A673 (cell line): ENCODE measurements at regions not wholly inside any gene's neighbourhood (a gene's known extent, or its start where the extent isn't known, plus 50 kb on each side); places are given as distances from the start of the nearest gene placed in this dataset.

Experiments
- BruUV-seq: library from RNA; stranded (reverse); fragments of 400-500 nt; replicated peaks from 2 replicates; lab custom pipeline; 2021; lab: Mats Ljungman, UMichigan
- CTCF ChIA-PET: fragments of 300-600 bp; sonication (Branson Sonifier 250); formaldehyde crosslinking; loops from one replicate; lab custom pipeline; 2022; ENCODE audit warnings: antibody characterized with exemption; lab: Charles Lee
- POLR2A ChIA-PET: fragments of 300-600 bp; sonication (Branson Sonifier 250); formaldehyde crosslinking; loops from one replicate; lab custom pipeline; 2022; ENCODE audit warnings: antibody characterized with exemption; ENCODE audit not compliant: low non-redundant PET; lab: Charles Lee
- DNase-seq: peaks from one replicate; pipeline ENCODE4 v3.0.0-alpha.2; 2015; ENCODE audit warnings: low spot score
- H3K27ac ChIP-seq: fragments of 200-600 bp; sonication (generic); 2 replicates; pipeline ENCODE4 v1.5.1; 2016; ENCODE audit warnings: mixed run types, low read depth, mild to moderate bottlenecking, mixed read lengths, antibody characterized with exemption, low read length; ENCODE audit not compliant: poor library complexity, severe bottlenecking
- H3K27me3 ChIP-seq: fragments of 200-600 bp; sonication (generic); replicated peaks from 2 replicates; pipeline ENCODE4 v1.6.1; 2017; ENCODE audit warnings: mixed run types, low read depth, mild to moderate bottlenecking, mixed read lengths, antibody characterized with exemption, low read length; ENCODE audit not compliant: insufficient read depth, poor library complexity
- H3K36me3 ChIP-seq: fragments of 200-600 bp; sonication (generic); 2 replicates; pipeline ENCODE4 v1.6.1; 2016; ENCODE audit warnings: mixed run types, mild to moderate bottlenecking, mixed read lengths, antibody characterized with exemption, low read length; ENCODE audit not compliant: insufficient read depth, poor library complexity, severe bottlenecking
- H3K4me1 ChIP-seq: fragments of 200-600 bp; sonication (generic); 2 replicates; pipeline ENCODE4 v1.6.1; 2017; ENCODE audit warnings: mixed run types, mild to moderate bottlenecking, mixed read lengths, antibody characterized with exemption, low read length; ENCODE audit not compliant: insufficient read depth, poor library complexity, severe bottlenecking
- H3K4me3 ChIP-seq: fragments of 200-600 bp; sonication (generic); 2 replicates; pipeline ENCODE4 v1.5.1; 2016; ENCODE audit warnings: low read depth, mixed run types, mild to moderate bottlenecking, mixed read lengths, low read length; ENCODE audit not compliant: poor library complexity, severe bottlenecking
- H3K9me3 ChIP-seq: fragments of 200-600 bp; sonication (generic); 2 replicates; pipeline ENCODE4 v1.6.1; 2016; ENCODE audit warnings: mixed run types, low read depth, mild to moderate bottlenecking, mixed read lengths, antibody characterized with exemption, low read length; ENCODE audit not compliant: poor library complexity, severe bottlenecking
- CTCF ChIP-seq: fragments of 300-800, 200-600 bp; sonication (generic); conservative IDR thresholded peaks from 2 replicates; pipeline ENCODE4 v1.5.1; 2017; ENCODE audit warnings: low read depth, mild to moderate bottlenecking, antibody characterized with exemption, low read length, moderate library complexity, mixed read lengths
- EZH2 ChIP-seq: fragments of 200-600 bp; sonication (generic); IDR thresholded peaks from 2 replicates; pipeline ENCODE4 v1.6.1; 2017; ENCODE audit warnings: borderline replicate concordance, low read depth, mild to moderate bottlenecking, mixed read lengths, antibody characterized with exemption, low read length; ENCODE audit not compliant: poor library complexity, severe bottlenecking
- intact Hi-C: fragments of 100-400 bp; cut with micrococcal nuclease; formaldehyde crosslinking; loops from one replicate; pipeline ENCODE4 v1.10.0; 2022; ENCODE audit not compliant: unreplicated experiment

DNA sequence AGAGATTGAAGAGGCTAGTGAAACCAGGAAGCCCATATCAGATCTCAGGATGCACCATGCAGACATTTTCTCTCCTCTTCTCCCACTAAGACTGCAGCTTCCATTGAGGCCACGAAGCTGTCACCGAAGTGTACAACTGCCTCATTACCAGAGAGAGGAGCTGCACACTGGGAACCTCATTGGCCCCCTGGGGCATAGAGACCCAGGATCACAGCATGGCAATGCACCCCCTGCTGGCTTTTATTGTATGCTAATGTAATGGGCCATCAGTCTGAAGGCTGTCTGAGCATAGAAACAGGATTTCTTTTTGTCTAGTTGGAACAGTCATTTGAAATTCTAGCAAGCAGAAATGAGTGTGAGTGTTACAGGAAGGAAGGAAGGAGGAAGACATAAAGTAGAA is 861.6 kb upstream of the CELF4 start:
- H3K36me3 ChIP-seq, result no peaks in the 10 kb centered on the region
- intact Hi-C loops, result no loop called here
- no peaks in the 10 kb centered on the region for H3K9me3 ChIP-seq
- TF ChIP-seq EZH2, result no peak
- TF ChIP-seq CTCF, result no peak
- no peak overlapping the region for H3K4me3 ChIP-seq
- BruUV-seq, result no TSS peak
- DNase-seq, result peak; percentile 76
- no peaks in the 10 kb centered on the region for H3K4me1 ChIP-seq
- CTCF ChIA-PET, result no interaction called here
- no peak overlapping the region for H3K27ac ChIP-seq
- H3K27me3 ChIP-seq, result no peaks in the 10 kb centered on the region
- POLR2A ChIA-PET, result interaction anchor here (0.5 kb wide), 1 partner anchor 1635 kb away, joined by 3 read pairs; no protein-coding TSS in a partner anchor

GRCh38 chr18:38421872-38422615 is 856.4 kb upstream of the CELF4 start:
- Histone ChIP-seq H3K27ac (no peak overlapping the region), H3K9me3 (no peaks in the 10 kb centered on the region), H3K4me3 (no peak overlapping the region), H3K36me3 (no peaks in the 10 kb centered on the region), H3K27me3 (no peaks in the 10 kb centered on the region), H3K4me1 (no peaks in the 10 kb centered on the region)
- TF ChIP-seq EZH2 (no peak), CTCF (no peak)
- intact Hi-C loops, result no loop called here
- DNase-seq, result no peak
- CTCF ChIA-PET, result no interaction called here
- BruUV-seq, result no TSS peak
- POLR2A ChIA-PET, result no interaction called here

- Histone ChIP-seq H3K4me3 (no peak overlapping the region), H3K27ac (no peak overlapping the region), H3K4me1 (no peaks in the 10 kb centered on the region), H3K36me3 (no peaks in the 10 kb centered on the region), H3K9me3 (no peaks in the 10 kb centered on the region), H3K27me3 (no peaks in the 10 kb centered on the region)
- CTCF ChIA-PET, result interaction anchor here (0.6 kb wide), 1 partner anchor 63 kb away, joined by 6 read pairs; no protein-coding TSS in a partner anchor
- no peak for DNase-seq
- no TSS peak for BruUV-seq
- intact Hi-C loops, result no loop called here
- no peak for TF ChIP-seq CTCF
- POLR2A ChIA-PET, result no interaction called here
Measured at GRCh38 chr18:38421021-38421420, 855.4 kb upstream of the CELF4 start.
